ENCODE measurements at regions not wholly inside any gene's neighbourhood (a gene's known extent, or its start where the extent isn't known, plus 50 kb on each side); places are given as distances from the start of the nearest gene placed in this dataset.

- CTCF ChIA-PET: no interaction called here
- intact Hi-C loops (cut with micrococcal nuclease): no loop called here
- Mint-ChIP-seq H3K36me3 (ENCODE audit: low read depth) (no peaks in the 10 kb centered on the region), H3K9me3 (peaks cover 4% of the 10 kb centered on the region), H3K27me3 (no peaks in the 10 kb centered on the region), H3K4me3 (no peak overlapping the region), H3K27ac (no peak overlapping the region), H3K4me1 (no peaks in the 10 kb centered on the region)
- TF ChIP-seq CTCF (IDR thresholded peaks at IDR 0.05): no peak
- ATAC-seq (ENCODE audit: low read depth) (no peak), DNase-seq (no peak)
- POLR2A ChIA-PET: no interaction called here
These were observed 208.0 kb upstream of the MPDZ start for GRCh38 chr9:13487498-13487897.

- POLR2A ChIA-PET: no interaction called here
- intact Hi-C loops (cut with micrococcal nuclease): no loop called here
- Mint-ChIP-seq H3K4me1 (no peaks in the 10 kb centered on the region), H3K27me3 (no peaks in the 10 kb centered on the region), H3K36me3 (ENCODE audit: low read depth) (no peaks in the 10 kb centered on the region), H3K4me3 (no peak overlapping the region), H3K27ac (no peak overlapping the region), H3K9me3 (peaks cover 4% of the 10 kb centered on the region)
- no peak for ATAC-seq (ENCODE audit: low read depth)
- TF ChIP-seq CTCF (IDR thresholded peaks at IDR 0.05): no peak
- no peak for DNase-seq
- CTCF ChIA-PET: no interaction called here
These were observed 207.6 kb upstream of the MPDZ start for GRCh38 chr9:13487071-13487470.

- CTCF ChIA-PET: no interaction called here
- DNase-seq (no peak), ATAC-seq (ENCODE audit: low read depth) (no peak)
- H3K4me3 Mint-ChIP-seq: no peak overlapping the region
- no peak for TF ChIP-seq CTCF (IDR thresholded peaks at IDR 0.05)
- H3K4me1 Mint-ChIP-seq: no peaks in the 10 kb centered on the region
- no peak overlapping the region for H3K27ac Mint-ChIP-seq
- H3K27me3 Mint-ChIP-seq: no peaks in the 10 kb centered on the region
- intact Hi-C loops (cut with micrococcal nuclease): no loop called here
- H3K36me3 Mint-ChIP-seq (ENCODE audit: low read depth): no peaks in the 10 kb centered on the region
- peaks cover 4% of the 10 kb centered on the region for H3K9me3 Mint-ChIP-seq
- POLR2A ChIA-PET: no interaction called here
These were observed 205.6 kb upstream of the MPDZ start for GRCh38 chr9:13485068-13485596.

- no peaks in the 10 kb centered on the region for H3K36me3 Mint-ChIP-seq (ENCODE audit: low read depth)
- no peaks in the 10 kb centered on the region for H3K4me1 Mint-ChIP-seq
- no peak overlapping the region for H3K4me3 Mint-ChIP-seq
- intact Hi-C loops (cut with micrococcal nuclease): no loop called here
- H3K9me3 Mint-ChIP-seq: peaks cover 4% of the 10 kb centered on the region
- H3K27me3 Mint-ChIP-seq: no peaks in the 10 kb centered on the region
- H3K27ac Mint-ChIP-seq: no peak overlapping the region
- no peak for DNase-seq
- ATAC-seq (ENCODE audit: low read depth): no peak
- ChIA-PET POLR2A (no interaction called here), CTCF (no interaction called here)
- TF ChIP-seq CTCF (IDR thresholded peaks at IDR 0.05): no peak
These were observed 204.7 kb upstream of the MPDZ start for GRCh38 chr9:13484186-13484585.

GRCh38 chr9:13481274-13481673 lies 201.8 kb upstream of the MPDZ start:
- Mint-ChIP-seq H3K27me3 (no peaks in the 10 kb centered on the region), H3K36me3 (ENCODE audit: low read depth) (no peaks in the 10 kb centered on the region), H3K4me3 (no peak overlapping the region), H3K27ac (no peak overlapping the region), H3K4me1 (no peaks in the 10 kb centered on the region), H3K9me3 (no peaks in the 10 kb centered on the region)
- POLR2A ChIA-PET: no interaction called here
- TF ChIP-seq CTCF (IDR thresholded peaks at IDR 0.05): no peak
- DNase-seq (no peak), ATAC-seq (ENCODE audit: low read depth) (no peak)
- CTCF ChIA-PET: no interaction called here
- intact Hi-C loops (cut with micrococcal nuclease): no loop called here
